ENCODE measurements at regions not wholly inside any gene's neighbourhood (a gene's known extent, or its start where the extent isn't known, plus 50 kb on each side); places are given as distances from the start of the nearest gene placed in this dataset.

GRCh38 chr3:66934041-66934440 is 64.1 kb upstream of the KBTBD8 start:
- TF ChIP-seq ZBED1 (IDR thresholded peaks at IDR 0.05; ENCODE audit: borderline replicate concordance) (no peak), ZNF207 (IDR thresholded peaks at IDR 0.05; ENCODE audit: borderline replicate concordance) (no peak), CEBPB (IDR thresholded peaks at IDR 0.05; ENCODE audit: borderline replicate concordance in 1 of 2, low read depth in 2 of 2, low read length in 2 of 2) (no peak), JUND (IDR thresholded peaks at IDR 0.05; ENCODE audit: low read depth, low read length) (no peak), ZNF24 (IDR thresholded peaks at IDR 0.05) (no peak), MTA2 (IDR thresholded peaks at IDR 0.05; ENCODE audit: low read depth) (no peak), CREM (IDR thresholded peaks at IDR 0.05; ENCODE audit: low read depth) (no peak), BRCA1 (IDR thresholded peaks at IDR 0.05; ENCODE audit: low read depth, low read length) (no peak), HDAC6 (IDR thresholded peaks at IDR 0.05; ENCODE audit: unreplicated experiment) (no peak), USF1 (IDR thresholded peaks at IDR 0.05; ENCODE audit: borderline replicate concordance, extremely low read length, insufficient read depth, low read depth, low read length) (no peak), KLF5 (IDR thresholded peaks at IDR 0.05; ENCODE audit: partially characterized antibody) (no peak), LARP7 (IDR thresholded peaks at IDR 0.05) (no peak)
- TF ChIP-seq, protein P1, sequence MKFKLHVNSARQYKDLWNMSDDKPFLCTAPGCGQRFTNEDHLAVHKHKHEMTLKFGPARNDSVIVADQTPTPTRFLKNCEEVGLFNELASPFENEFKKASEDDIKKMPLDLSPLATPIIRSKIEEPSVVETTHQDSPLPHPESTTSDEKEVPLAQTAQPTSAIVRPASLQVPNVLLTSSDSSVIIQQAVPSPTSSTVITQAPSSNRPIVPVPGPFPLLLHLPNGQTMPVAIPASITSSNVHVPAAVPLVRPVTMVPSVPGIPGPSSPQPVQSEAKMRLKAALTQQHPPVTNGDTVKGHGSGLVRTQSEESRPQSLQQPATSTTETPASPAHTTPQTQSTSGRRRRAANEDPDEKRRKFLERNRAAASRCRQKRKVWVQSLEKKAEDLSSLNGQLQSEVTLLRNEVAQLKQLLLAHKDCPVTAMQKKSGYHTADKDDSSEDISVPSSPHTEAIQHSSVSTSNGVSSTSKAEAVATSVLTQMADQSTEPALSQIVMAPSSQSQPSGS (IDR thresholded peaks at IDR 0.05; ENCODE audit: low read length) = no peak
- TF ChIP-seq, protein P2, sequence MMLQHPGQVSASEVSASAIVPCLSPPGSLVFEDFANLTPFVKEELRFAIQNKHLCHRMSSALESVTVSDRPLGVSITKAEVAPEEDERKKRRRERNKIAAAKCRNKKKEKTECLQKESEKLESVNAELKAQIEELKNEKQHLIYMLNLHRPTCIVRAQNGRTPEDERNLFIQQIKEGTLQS (IDR thresholded peaks at IDR 0.05; ENCODE audit: borderline replicate concordance, extremely low read depth, low read depth, low read length) = no peak
- ChIA-PET RAD21 (ENCODE audit: unreplicated experiment) (no interaction called here), SMC1A (ENCODE audit: uncharacterized antibody, unreplicated experiment) (interaction anchor here (1.3 kb wide), 1 partner anchor 25 kb away, joined by 4 read pairs; no protein-coding TSS in a partner anchor), POLR2A (no interaction called here), CTCF (no interaction called here)
- intact Hi-C loops (cut with micrococcal nuclease; ENCODE audit: unreplicated experiment) (no loop called here), in situ Hi-C loops (cut with MboI) (no loop called here)
- H3K36me3 ChIP-seq (ENCODE audit: control insufficient read depth in 2 of 2, insufficient read depth in 2 of 2, low read length in 1 of 2) = no peaks in the 10 kb centered on the region
- no peaks in the 10 kb centered on the region for H3K27me3 ChIP-seq (replicated peaks in 1 of 2; ENCODE audit: control insufficient read depth in 2 of 2, insufficient read depth in 2 of 2, low read length in 1 of 2)
- no TSS peak for BruUV-seq (replicated peaks)
- no peak overlapping the region for H3K4me3 ChIP-seq
- no peaks in the 10 kb centered on the region for H3K79me2 ChIP-seq (ENCODE audit: control insufficient read depth, insufficient read depth, low read length)
- H3K27ac ChIP-seq (ENCODE audit: control insufficient read depth, insufficient read depth) = no peak overlapping the region
- H4K20me1 ChIP-seq (ENCODE audit: control insufficient read depth, insufficient read depth) = no peaks in the 10 kb centered on the region
- FAIRE-seq (no peak), DNase-seq (ENCODE audit: low read depth, low spot score) (no peak), ATAC-seq (no peak)
- no peaks in the 10 kb centered on the region for H3K9me3 ChIP-seq (replicated peaks; ENCODE audit: control insufficient read depth, insufficient read depth, low read length)
- H3K4me2 ChIP-seq (ENCODE audit: control insufficient read depth, insufficient read depth) = no peak overlapping the region
- H2AFZ ChIP-seq (ENCODE audit: control insufficient read depth, low read depth, low read length) = no peak overlapping the region
- no peaks in the 10 kb centered on the region for H3K4me1 ChIP-seq (ENCODE audit: control insufficient read depth, insufficient read depth, low read length)
- no peak overlapping the region for H3K9ac ChIP-seq (ENCODE audit: control insufficient read depth, insufficient read depth, low read length)
- WGBS (ENCODE audit: insufficient coverage, insufficient replicate concordance, low lambda C conversion rate, missing lambda C conversion rate) = 0% methylated on average over 1 of the region's 1 CpG

Measured in GM12878 (cell line).